Liver (tissue), 8 donors: ENCODE measurements at regions not wholly inside any gene's neighbourhood (a gene's known extent, or its start where the extent isn't known, plus 50 kb on each side); places are given as distances from the start of the nearest gene placed in this dataset.

Experiments
- DNase-seq: peaks from one replicate; pipeline ENCODE4 v3.0.0-alpha.2; 2017; ENCODE audit warnings: low spot score
- H3K27ac ChIP-seq, 2 donors: one replicate each; pipeline ENCODE4 v1.7.0; 2013; ENCODE audit warnings: inconsistent platforms in 2 of 2, low read length in 2 of 2, control low read depth in 1 of 2, low read depth in 1 of 2, mild to moderate bottlenecking in 1 of 2
- H3K27me3 ChIP-seq, 4 donors: one replicate each; pipeline versions ENCODE4 v1.6.1 to v1.7.0; 2013; ENCODE audit warnings: low read length in 3 of 4, inconsistent platforms in 1 of 4, mild to moderate bottlenecking in 1 of 4, moderate library complexity in 1 of 4; ENCODE audit not compliant: control insufficient read depth in 4 of 4, insufficient read depth in 4 of 4
- H3K36me3 ChIP-seq, 4 donors: one replicate each; pipeline versions ENCODE4 v1.6.1 to v1.7.0; 2013; ENCODE audit warnings: low read length in 3 of 4, mild to moderate bottlenecking in 3 of 4, low read depth in 1 of 4, moderate library complexity in 1 of 4; ENCODE audit not compliant: control insufficient read depth in 4 of 4, insufficient read depth in 3 of 4
- H3K4me1 ChIP-seq, 4 donors: one replicate each; pipeline versions ENCODE4 v1.6.1 to v1.7.0; 2013; ENCODE audit warnings: low read length in 3 of 4, mild to moderate bottlenecking in 3 of 4, moderate library complexity in 1 of 4; ENCODE audit not compliant: control insufficient read depth in 4 of 4, insufficient read depth in 4 of 4
- H3K4me3 ChIP-seq, 3 donors: one replicate each; pipeline versions ENCODE4 v1.6.1 to v1.7.0; 2013; ENCODE audit warnings: low read length in 3 of 3, control low read depth in 1 of 3, low read depth in 1 of 3, mild to moderate bottlenecking in 1 of 3
- H3K9ac ChIP-seq, 2 donors: one replicate each; pipeline ENCODE4 v1.7.0; 2013; ENCODE audit warnings: low read length in 2 of 2, mild to moderate bottlenecking in 2 of 2, moderate library complexity in 2 of 2, control low read depth in 1 of 2, low read depth in 1 of 2
- H3K9me3 ChIP-seq, 4 donors: one replicate each; pipeline versions ENCODE4 v1.6.1 to v1.7.0; 2013; ENCODE audit warnings: low read length in 3 of 4; ENCODE audit not compliant: control insufficient read depth in 4 of 4
- ATF3 ChIP-seq: IDR thresholded peaks from 2 replicates; pipeline ENCODE4 v1.6.1; 2016; ENCODE audit warnings: antibody characterized with exemption
- EGR1 ChIP-seq, 2 donors: IDR thresholded peaks; 2 replicates each; pipeline ENCODE4 v1.6.1; 2016 to 2018; ENCODE audit warnings: antibody characterized with exemption in 2 of 2, low read depth in 2 of 2
- FOXA1 ChIP-seq: IDR thresholded peaks from 2 replicates; pipeline ENCODE4 v1.6.1; 2016; ENCODE audit warnings: antibody characterized with exemption
- FOXA2 ChIP-seq: IDR thresholded peaks from 2 replicates; pipeline ENCODE4 v1.6.1; 2016; ENCODE audit warnings: antibody characterized with exemption
- HNF4A ChIP-seq, 2 donors: conservative IDR thresholded peaks; 2 replicates each; pipeline ENCODE4 v1.6.1; 2016; ENCODE audit warnings: antibody characterized with exemption in 2 of 2, mild to moderate bottlenecking in 2 of 2
- HNF4G ChIP-seq: IDR thresholded peaks from 2 replicates; pipeline ENCODE4 v1.6.1; 2016; ENCODE audit warnings: antibody characterized with exemption
- JUND ChIP-seq, 2 donors: IDR thresholded peaks; 2 replicates each; pipeline ENCODE4 v1.6.1; 2016; ENCODE audit warnings: antibody characterized with exemption in 2 of 2
- NR2F2 ChIP-seq: IDR thresholded peaks from 2 replicates; pipeline ENCODE4 v1.6.1; 2016; ENCODE audit warnings: antibody characterized with exemption
- RAD21 ChIP-seq, 2 donors: IDR thresholded peaks; 2 replicates each; pipeline ENCODE4 v1.6.1; 2016; ENCODE audit warnings: antibody characterized with exemption in 2 of 2, mild to moderate bottlenecking in 2 of 2
- RXRA ChIP-seq, 2 donors: IDR thresholded peaks; 2 replicates each; pipeline ENCODE4 v1.6.1; 2017 to 2018; ENCODE audit warnings: antibody characterized with exemption in 2 of 2, mild to moderate bottlenecking in 1 of 2
- TAF1 ChIP-seq: conservative IDR thresholded peaks from 2 replicates; pipeline ENCODE4 v1.6.1; 2016; ENCODE audit warnings: antibody characterized with exemption, mild to moderate bottlenecking
- YY1 ChIP-seq: IDR thresholded peaks from 2 replicates; pipeline ENCODE4 v1.6.1; 2016; ENCODE audit warnings: antibody characterized with exemption, mild to moderate bottlenecking
- ZBTB33 ChIP-seq: IDR thresholded peaks from 2 replicates; pipeline ENCODE4 v1.6.1; 2016; ENCODE audit warnings: antibody characterized with exemption
- WGBS: extraction: QIAGEN DNeasy Blood & Tissue Kit; methylation state at CpG from one replicate; pipeline ENCODE4 v1.1.7; 2013; 5-methylcytosine and 5-hydroxymethylcytosine counted together
- TF ChIP-seq, protein P1 (sequence below): IDR thresholded peaks from 2 replicates; pipeline ENCODE4 v1.6.1; 2016; ENCODE audit warnings: antibody characterized with exemption
- TF ChIP-seq, protein P2 (sequence below): fragments of 150-350 bp; IDR thresholded peaks from 2 replicates; pipeline ENCODE4 v1.5.1; 2017; ENCODE audit warnings: improper control_type of control experiment, low read depth, low read length; ENCODE audit not compliant: missing input control
- TF ChIP-seq, protein P3 (sequence below): IDR thresholded peaks from 2 replicates; pipeline ENCODE4 v1.6.1; 2016; ENCODE audit warnings: antibody characterized with exemption, mild to moderate bottlenecking
- donor health status: healthy.
- donor health status: healthy.
- donor health status: healthy.
- donor health status: healthy.
- donor health status: healthy.

- 98% methylated on average over 2 of the region's 2 CpGs for WGBS
- Histone ChIP-seq H3K27ac (no peak overlapping the region), H3K27me3 (no peaks in the 10 kb centered on the region), H3K9ac (no peak overlapping the region), H3K4me3 (no peak overlapping the region), H3K9me3 (no peaks in the 10 kb centered on the region), H3K36me3 (peaks cover 0 to 4% (median 0%) of the 10 kb centered on the region in 4 donors), H3K4me1 (peaks cover 0 to 2% (median 2%) of the 10 kb centered on the region in 4 donors)
- no peak for DNase-seq
- TF ChIP-seq HNF4A (conservative IDR thresholded peaks at IDR 0.05), result no peak
- no peak for TF ChIP-seq RAD21 (IDR thresholded peaks at IDR 0.05)
- no peak for TF ChIP-seq ZBTB33
- TF ChIP-seq TAF1, result no peak
- TF ChIP-seq FOXA2, result no peak
- TF ChIP-seq EGR1 (IDR thresholded peaks at IDR 0.05; ENCODE audit: low read depth in 2 of 2), result no peak
- no peak for TF ChIP-seq HNF4G
- no peak for TF ChIP-seq JUND (IDR thresholded peaks at IDR 0.05)
- TF ChIP-seq NR2F2, result no peak
- TF ChIP-seq, protein P1, sequence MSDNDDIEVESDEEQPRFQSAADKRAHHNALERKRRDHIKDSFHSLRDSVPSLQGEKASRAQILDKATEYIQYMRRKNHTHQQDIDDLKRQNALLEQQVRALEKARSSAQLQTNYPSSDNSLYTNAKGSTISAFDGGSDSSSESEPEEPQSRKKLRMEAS, result no peak
- TF ChIP-seq RXRA (IDR thresholded peaks at IDR 0.05), result no peak
Observed at GRCh38 chr14:35211067-35211466, 81.1 kb upstream of the PSMA6 start.

DNA sequence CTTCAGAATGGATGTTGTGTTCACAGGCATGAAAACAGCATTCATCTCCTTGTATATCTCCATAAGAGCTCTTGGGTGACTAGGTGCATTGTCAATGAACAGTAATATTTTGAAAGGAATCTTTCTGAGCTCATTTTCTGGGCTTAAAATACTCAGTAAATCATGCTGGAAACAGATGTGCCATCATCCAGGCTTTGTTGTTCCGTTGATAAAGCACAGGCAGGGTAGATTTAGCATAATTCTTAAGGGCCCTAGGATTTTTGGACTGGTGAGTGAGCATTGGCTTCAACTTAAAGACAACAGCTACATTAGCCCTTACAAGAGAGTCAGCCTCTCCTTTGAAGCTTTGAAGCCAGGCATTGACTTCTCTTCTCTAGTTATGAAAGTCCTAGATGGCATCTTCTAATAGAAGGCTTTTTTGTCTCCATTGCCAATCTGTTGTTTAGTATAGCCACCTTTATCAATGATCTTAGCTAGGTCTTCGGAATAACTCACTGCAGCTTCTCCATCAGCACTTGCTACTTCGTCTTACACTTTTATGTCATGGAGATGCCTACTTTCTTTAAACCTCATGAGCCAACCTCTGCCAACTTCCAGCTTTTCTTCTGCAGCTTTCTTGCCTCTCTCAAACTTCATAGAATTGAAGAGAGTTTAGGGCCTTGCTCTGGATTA is 79.6 kb upstream of the PSMA6 start:
- no peak for DNase-seq
- peaks cover 0 to 2% (median 2%) of the 10 kb centered on the region in 4 donors for H3K4me1 ChIP-seq
- no peak overlapping the region for H3K4me3 ChIP-seq
- H3K27ac ChIP-seq, result no peak overlapping the region
- no peaks in the 10 kb centered on the region for H3K27me3 ChIP-seq
- peaks cover 0 to 4% (median 0%) of the 10 kb centered on the region in 4 donors for H3K36me3 ChIP-seq
- no peaks in the 10 kb centered on the region for H3K9me3 ChIP-seq
- TF ChIP-seq RAD21 (IDR thresholded peaks at IDR 0.05), result no peak
- no peak for TF ChIP-seq YY1
- TF ChIP-seq, protein P2, sequence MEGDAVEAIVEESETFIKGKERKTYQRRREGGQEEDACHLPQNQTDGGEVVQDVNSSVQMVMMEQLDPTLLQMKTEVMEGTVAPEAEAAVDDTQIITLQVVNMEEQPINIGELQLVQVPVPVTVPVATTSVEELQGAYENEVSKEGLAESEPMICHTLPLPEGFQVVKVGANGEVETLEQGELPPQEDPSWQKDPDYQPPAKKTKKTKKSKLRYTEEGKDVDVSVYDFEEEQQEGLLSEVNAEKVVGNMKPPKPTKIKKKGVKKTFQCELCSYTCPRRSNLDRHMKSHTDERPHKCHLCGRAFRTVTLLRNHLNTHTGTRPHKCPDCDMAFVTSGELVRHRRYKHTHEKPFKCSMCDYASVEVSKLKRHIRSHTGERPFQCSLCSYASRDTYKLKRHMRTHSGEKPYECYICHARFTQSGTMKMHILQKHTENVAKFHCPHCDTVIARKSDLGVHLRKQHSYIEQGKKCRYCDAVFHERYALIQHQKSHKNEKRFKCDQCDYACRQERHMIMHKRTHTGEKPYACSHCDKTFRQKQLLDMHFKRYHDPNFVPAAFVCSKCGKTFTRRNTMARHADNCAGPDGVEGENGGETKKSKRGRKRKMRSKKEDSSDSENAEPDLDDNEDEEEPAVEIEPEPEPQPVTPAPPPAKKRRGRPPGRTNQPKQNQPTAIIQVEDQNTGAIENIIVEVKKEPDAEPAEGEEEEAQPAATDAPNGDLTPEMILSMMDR, result no peak
- TF ChIP-seq FOXA1, result no peak
- no peak for TF ChIP-seq RXRA (IDR thresholded peaks at IDR 0.05)
- TF ChIP-seq NR2F2, result no peak
- no peak for TF ChIP-seq EGR1 (IDR thresholded peaks at IDR 0.05; ENCODE audit: low read depth in 2 of 2)
- TF ChIP-seq, protein P1, result no peak
- no peak for TF ChIP-seq FOXA2
- no peak for TF ChIP-seq ATF3
- TF ChIP-seq HNF4G, result no peak
- TF ChIP-seq TAF1, result no peak
- TF ChIP-seq, protein P3, sequence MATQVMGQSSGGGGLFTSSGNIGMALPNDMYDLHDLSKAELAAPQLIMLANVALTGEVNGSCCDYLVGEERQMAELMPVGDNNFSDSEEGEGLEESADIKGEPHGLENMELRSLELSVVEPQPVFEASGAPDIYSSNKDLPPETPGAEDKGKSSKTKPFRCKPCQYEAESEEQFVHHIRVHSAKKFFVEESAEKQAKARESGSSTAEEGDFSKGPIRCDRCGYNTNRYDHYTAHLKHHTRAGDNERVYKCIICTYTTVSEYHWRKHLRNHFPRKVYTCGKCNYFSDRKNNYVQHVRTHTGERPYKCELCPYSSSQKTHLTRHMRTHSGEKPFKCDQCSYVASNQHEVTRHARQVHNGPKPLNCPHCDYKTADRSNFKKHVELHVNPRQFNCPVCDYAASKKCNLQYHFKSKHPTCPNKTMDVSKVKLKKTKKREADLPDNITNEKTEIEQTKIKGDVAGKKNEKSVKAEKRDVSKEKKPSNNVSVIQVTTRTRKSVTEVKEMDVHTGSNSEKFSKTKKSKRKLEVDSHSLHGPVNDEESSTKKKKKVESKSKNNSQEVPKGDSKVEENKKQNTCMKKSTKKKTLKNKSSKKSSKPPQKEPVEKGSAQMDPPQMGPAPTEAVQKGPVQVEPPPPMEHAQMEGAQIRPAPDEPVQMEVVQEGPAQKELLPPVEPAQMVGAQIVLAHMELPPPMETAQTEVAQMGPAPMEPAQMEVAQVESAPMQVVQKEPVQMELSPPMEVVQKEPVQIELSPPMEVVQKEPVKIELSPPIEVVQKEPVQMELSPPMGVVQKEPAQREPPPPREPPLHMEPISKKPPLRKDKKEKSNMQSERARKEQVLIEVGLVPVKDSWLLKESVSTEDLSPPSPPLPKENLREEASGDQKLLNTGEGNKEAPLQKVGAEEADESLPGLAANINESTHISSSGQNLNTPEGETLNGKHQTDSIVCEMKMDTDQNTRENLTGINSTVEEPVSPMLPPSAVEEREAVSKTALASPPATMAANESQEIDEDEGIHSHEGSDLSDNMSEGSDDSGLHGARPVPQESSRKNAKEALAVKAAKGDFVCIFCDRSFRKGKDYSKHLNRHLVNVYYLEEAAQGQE, result no peak
- no peak for TF ChIP-seq HNF4A (conservative IDR thresholded peaks at IDR 0.05)
- no peak overlapping the region for H3K9ac ChIP-seq
- 95% methylated on average over 3 of the region's 3 CpGs for WGBS
